ENCODE measurements at regions not wholly inside any gene's neighbourhood (a gene's known extent, or its start where the extent isn't known, plus 50 kb on each side); places are given as distances from the start of the nearest gene placed in this dataset.
"Not testable (repeated sequence)": the region's sequence is repeated elsewhere in the genome, so short reads cannot be mapped to it uniquely, and the experiment has no call there.

DNA sequence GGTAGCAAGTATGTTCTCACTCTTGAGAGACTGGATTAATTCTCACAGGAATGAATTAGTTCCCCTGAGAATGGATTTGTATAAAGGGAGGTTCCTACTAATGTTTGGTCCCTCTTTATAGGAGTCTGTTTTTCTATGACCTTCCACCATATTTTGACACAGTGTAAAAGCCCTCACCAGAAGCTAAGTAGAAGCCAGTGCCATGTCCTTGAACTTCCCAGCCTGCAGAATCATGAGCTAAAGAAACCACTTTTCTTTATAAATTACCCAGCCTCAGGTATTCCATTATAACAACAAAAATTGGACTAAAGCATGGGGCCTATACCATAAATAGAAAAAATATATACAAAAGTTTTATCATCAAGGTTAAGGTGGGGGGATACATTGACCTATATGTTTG, 227.9 kb upstream of the DTNA start:
- DNase-seq, result no peak

GRCh38 chr18:34483198-34483597, 226.9 kb upstream of the DTNA start:
- no peak for DNase-seq

GRCh38 chr18:34491719-34492118, 218.4 kb upstream of the DTNA start:
- DNase-seq, result no peak

- no peak for DNase-seq
Measured at GRCh38 chr18:34492652-34493051, 217.4 kb upstream of the DTNA start.

GRCh38 chr18:34493099-34493544, 217.0 kb upstream of the DTNA start:
- DNase-seq, result peak; percentile 87

- DNase-seq, result peak; percentile 75
Measured at GRCh38 chr18:34493566-34494358, 216.3 kb upstream of the DTNA start.

DNA sequence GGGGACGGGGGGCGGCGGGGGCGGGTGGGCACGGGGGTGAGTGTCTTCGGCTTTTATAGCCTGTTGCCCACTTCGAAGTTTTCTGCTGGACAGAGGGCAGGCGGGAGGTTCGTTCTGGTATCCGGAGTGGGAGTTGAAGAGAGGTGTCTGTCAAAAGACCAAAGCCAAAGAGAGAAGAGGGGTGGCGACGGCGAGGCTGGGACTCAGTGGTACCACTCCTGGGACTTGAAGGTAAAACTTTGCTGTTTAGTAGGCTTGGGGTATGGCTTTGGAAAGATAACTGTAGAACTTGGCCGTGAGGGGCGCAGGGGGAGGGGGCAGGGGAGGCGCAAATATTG, 215.8 kb upstream of the DTNA start:
- DNase-seq, result peak; percentile 34

DNA sequence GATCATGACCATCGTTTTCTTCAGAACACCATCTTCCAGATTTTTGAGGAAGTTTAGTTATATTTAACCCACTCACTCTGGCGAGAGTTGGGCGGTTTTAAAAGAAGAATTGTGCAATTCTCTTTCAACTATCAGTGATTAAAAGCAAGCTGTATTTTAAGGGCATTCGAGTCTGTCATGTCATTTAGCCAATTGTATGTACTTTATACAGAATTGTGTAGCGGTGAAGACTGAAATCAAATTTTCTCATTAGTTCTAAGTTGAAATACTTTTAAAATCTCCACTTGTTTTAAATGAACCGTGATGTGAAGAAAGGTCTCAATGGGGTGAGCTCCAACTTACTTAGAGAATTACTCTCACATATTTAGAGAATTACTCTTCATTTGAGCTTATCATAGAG, 214.6 kb upstream of the DTNA start:
- peak; percentile 12 for DNase-seq

DNA sequence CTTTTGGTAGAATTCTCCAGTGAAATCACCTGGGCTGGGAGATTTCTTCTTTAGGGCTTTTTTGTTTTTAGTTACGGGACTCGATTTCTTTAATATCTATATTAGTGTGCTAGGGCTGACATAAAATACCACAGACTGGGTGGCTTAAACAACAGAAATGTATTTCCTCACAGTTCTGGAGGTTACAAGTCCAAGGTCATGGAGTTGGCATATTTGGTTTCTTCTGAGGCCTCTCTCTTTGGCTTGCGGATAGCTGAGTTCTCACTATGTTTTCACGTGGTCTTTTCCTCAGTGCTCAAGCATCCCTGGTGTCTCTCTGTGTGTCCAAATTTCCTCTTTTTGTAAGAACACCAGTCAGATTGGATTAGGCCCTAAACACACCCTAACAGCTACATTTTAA, 208.5 kb upstream of the DTNA start:
- DNase-seq, result no peak

DNA sequence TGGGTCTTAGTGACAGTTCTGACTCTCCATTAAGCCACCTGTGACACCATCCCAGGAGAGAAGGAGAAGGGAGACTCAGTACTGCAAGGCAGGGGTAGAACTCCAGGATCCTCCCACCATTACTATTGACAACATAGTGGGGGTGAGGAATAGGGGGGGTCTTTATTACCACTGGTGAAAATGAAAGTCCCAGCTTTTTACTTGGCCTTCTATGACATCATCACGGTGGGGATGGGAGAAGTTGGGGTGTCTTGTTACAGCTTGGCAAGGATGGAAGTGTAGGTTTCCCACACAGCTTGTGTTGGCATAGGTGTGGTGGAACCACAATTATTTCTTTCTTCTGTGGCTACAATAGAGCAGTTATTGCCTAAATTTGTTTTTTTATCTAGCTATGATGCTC, 203.9 kb upstream of the DTNA start:
- no peak for DNase-seq

- no peak for DNase-seq
Measured at GRCh38 chr18:34509163-34509562, 200.9 kb upstream of the DTNA start.

- no peak for DNase-seq
Measured at GRCh38 chr18:34509879-34510586, 200.1 kb upstream of the DTNA start.

- DNase-seq, result no peak
Measured at GRCh38 chr18:34510926-34511325, 199.2 kb upstream of the DTNA start.

DNA sequence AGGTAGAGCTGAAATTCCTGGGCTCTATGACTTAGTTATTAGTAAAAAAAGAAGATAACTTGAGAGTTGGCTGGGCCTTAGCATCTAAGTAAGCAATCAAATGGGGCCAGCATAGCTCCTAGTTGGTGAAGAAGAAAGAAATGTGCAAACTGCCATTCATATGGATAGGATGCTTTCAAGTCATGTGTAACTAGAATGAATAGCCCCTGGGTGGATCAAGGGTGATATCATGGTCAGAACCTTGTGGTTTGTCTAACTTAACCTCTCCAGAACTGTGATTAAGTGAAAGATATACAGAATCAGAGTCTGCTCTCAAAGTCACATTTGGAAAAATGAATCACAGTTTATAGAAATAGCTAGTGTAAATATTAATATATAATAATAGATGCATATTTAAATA, 198.7 kb upstream of the DTNA start:
- DNase-seq, result no peak

GRCh38 chr18:34511879-34512278, 198.2 kb upstream of the DTNA start:
- no peak for DNase-seq

DNA sequence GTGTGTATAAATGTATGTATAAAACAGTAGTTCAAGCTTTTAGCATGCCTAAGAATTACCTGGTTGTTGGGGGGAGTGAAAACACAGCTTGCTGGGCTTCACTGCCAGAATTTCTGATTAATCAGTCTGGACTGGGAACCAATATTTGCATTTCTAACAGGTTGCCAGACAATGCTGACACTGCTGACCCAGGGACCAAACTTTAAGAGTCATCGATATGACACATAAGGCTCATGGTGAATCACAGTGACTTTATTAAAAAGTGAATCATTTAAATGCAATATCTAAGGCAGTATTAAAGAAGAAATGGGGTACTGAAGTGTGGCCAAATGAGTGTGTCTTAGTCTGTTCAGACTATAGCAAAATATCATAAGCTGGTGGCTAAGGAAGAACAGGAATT, 195.9 kb upstream of the DTNA start:
- DNase-seq, result no peak

- DNase-seq, result no peak
Measured at GRCh38 chr18:34514957-34515356, 195.1 kb upstream of the DTNA start.

GRCh38 chr18:34516355-34516754, 193.7 kb upstream of the DTNA start:
- DNase-seq, result not testable (repeated sequence)

DNA sequence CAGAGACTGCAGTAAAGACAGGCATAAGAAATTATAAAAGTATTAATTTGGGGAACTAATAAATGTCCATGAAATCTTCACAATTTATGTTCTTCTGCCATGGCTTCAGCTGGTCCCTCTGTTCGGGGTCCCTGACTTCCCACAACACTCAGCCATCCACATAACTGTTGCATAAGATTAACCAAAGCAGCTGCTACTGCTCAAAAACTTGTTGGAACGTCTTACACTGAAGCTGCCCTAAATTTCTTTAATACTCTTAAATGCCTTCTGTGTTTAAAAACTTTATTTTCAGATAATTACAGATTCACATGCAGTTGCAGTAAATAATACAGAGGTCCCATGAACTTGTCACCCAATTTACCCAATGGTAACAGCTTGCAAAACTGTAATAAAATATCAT, 193.1 kb upstream of the DTNA start:
- not testable (repeated sequence) for DNase-seq

DNA sequence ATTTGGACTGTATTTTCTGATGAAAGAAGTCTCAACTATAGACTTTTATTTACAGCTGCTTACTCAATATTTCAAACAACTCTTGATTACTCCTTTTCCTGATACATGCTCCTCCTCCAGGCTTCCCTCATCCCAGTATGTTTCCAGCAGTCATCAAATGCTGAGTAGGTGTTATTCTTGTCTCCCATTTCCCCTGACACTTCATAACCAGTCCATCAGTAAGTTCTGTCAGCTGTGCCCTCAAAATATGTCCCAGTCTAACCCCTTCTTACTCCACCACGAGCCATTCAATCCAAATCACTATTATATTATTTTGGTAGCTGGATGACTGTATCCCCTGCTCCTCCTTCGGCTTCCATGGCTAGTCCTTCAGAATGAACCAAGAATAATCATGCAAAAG, 189.1 kb upstream of the DTNA start:
- no peak for DNase-seq

DNA sequence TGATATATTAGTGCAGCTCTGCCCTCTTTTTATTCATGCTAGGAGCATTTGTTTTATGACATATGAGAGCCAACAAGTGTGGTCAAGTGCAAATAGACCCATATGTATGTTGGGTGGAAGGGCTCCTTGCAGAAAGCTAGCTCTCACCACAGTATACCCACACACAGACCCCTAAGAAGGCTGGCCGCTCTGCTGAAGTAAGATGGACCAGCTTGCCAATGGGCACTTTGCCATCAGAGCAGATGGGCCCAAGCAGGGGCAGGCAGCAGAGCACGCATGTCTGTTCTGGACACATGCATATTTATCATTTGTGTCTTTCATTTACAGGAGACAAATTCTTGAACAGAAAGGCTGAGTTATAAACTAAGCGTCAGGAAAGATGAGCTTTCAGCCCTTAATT, 187.5 kb upstream of the DTNA start:
- peak; percentile 40 for DNase-seq

DNA sequence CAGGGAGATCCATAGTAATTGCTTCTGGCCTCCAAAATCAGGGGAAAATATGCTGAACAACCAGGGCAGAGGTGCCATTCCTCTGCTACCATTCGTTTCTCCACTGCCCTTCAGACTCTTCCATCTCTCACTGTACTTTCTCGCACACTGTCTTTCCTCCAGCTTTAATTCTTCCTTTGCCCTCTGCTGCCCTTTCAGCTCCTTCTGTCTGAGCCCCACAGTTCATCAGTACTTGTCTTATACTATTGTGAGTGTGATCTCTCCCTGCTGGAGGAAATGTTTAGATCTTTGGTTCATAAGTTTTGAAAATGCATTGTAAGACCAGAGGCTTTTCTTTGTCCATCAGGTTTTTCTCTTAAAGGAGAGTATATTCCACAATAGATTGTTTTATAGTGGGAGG, 184.9 kb upstream of the DTNA start:
- no peak for DNase-seq

GRCh38 chr18:34528177-34528576, 181.9 kb upstream of the DTNA start:
- DNase-seq, result no peak
